ENCODE measurements at regions not wholly inside any gene's neighbourhood (a gene's known extent, or its start where the extent isn't known, plus 50 kb on each side); places are given as distances from the start of the nearest gene placed in this dataset.
"Not testable (repeated sequence)": the region's sequence is repeated elsewhere in the genome, so short reads cannot be mapped to it uniquely, and the experiment has no call there.

GRCh38 chr1:38486085-38486484 lies 373.5 kb downstream of the RRAGC start:
- TF ChIP-seq EZH2 (IDR thresholded peaks at IDR 0.05; ENCODE audit: low read depth): no peak
- TF ChIP-seq, protein P1, sequence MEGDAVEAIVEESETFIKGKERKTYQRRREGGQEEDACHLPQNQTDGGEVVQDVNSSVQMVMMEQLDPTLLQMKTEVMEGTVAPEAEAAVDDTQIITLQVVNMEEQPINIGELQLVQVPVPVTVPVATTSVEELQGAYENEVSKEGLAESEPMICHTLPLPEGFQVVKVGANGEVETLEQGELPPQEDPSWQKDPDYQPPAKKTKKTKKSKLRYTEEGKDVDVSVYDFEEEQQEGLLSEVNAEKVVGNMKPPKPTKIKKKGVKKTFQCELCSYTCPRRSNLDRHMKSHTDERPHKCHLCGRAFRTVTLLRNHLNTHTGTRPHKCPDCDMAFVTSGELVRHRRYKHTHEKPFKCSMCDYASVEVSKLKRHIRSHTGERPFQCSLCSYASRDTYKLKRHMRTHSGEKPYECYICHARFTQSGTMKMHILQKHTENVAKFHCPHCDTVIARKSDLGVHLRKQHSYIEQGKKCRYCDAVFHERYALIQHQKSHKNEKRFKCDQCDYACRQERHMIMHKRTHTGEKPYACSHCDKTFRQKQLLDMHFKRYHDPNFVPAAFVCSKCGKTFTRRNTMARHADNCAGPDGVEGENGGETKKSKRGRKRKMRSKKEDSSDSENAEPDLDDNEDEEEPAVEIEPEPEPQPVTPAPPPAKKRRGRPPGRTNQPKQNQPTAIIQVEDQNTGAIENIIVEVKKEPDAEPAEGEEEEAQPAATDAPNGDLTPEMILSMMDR (conservative IDR thresholded peaks at IDR 0.05): no peak
- Histone ChIP-seq H3K4me2 (no peak overlapping the region), H3K27ac (no peak overlapping the region), H3F3A (ENCODE audit: insufficient read depth, low read depth) (no peaks in the 10 kb centered on the region), H3K36me3 (ENCODE audit: low read depth) (no peaks in the 10 kb centered on the region), H3K9me3 (ENCODE audit: insufficient read depth, low read depth) (no peaks in the 10 kb centered on the region), H3K4me3 (no peak overlapping the region), H4K20me1 (ENCODE audit: insufficient read depth) (no peaks in the 10 kb centered on the region), H3K27me3 (ENCODE audit: insufficient read depth, low read depth) (peaks cover 60% of the 10 kb centered on the region), H3K9me2 (ENCODE audit: insufficient read depth) (no peaks in the 10 kb centered on the region), H3K4me1 (replicated peaks; ENCODE audit: insufficient read depth) (no peaks in the 10 kb centered on the region), H2AFZ (no peak overlapping the region), H3K79me2 (ENCODE audit: low read depth) (no peaks in the 10 kb centered on the region)
- BruUV-seq (replicated peaks): no TSS peak
- intact Hi-C loops (cut with micrococcal nuclease; ENCODE audit: unreplicated experiment): no loop called here
- ChIA-PET CTCF (no interaction called here), POLR2A (ENCODE audit: unreplicated experiment) (no interaction called here)
- no peak for DNase-seq

DNA sequence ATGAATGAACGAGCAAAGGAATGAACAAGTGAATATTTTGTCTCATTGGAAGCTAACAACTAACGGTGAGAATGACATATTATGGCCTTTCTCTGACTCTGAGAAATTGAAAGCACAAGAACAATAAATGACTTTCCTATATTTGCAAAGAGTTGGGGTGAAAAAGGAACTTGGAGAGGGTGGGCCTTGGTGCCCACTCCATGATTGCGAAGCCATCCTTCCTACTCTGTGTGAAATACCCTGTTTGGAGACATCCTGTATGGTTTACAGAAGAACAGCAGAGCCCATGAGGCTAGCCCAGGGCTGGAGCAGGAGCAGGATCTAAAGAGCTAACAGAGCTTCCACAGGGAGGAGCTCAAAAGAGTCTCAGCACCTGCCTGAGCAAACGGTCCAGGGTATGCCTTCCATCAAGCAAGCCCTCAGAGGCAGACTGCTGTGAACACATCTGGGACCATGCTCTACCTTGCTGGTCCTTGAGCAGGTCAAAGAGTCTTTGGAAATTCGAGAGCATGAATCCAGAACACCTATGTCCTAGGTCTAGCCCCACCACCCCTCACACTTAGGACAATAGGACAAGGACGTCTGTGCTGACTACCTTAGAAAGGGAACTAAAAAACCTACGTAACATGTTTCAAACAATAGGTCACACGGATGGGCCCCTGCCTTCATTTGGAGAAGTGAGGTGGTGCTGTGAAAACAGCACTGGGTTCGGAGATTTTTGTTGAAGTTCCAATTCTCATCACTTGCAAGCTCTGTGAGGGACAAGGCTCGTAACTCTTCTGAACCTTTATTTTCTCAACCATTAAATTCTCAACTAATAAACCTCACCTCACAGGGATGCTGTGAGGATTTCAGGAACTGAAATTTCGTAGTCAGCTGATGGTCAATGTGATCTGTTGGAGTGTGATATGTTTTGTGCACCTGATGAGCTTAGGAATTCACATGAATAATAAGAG lies 377.4 kb downstream of the RRAGC start:
- H3K27ac ChIP-seq: no peak overlapping the region
- TF ChIP-seq EZH2 (IDR thresholded peaks at IDR 0.05; ENCODE audit: low read depth): no peak
- TF ChIP-seq, protein P1 (conservative IDR thresholded peaks at IDR 0.05): no peak
- POLR2A ChIA-PET (ENCODE audit: unreplicated experiment): no interaction called here
- no peak for DNase-seq
- intact Hi-C loops (cut with micrococcal nuclease; ENCODE audit: unreplicated experiment): no loop called here
- no TSS peak for BruUV-seq (replicated peaks)
- H3K4me1 ChIP-seq (replicated peaks; ENCODE audit: insufficient read depth): no peaks in the 10 kb centered on the region
- H3K9me2 ChIP-seq (ENCODE audit: insufficient read depth): no peaks in the 10 kb centered on the region
- H3K79me2 ChIP-seq (ENCODE audit: low read depth): no peaks in the 10 kb centered on the region
- H3K36me3 ChIP-seq (ENCODE audit: low read depth): no peaks in the 10 kb centered on the region
- H3K27me3 ChIP-seq (ENCODE audit: insufficient read depth, low read depth): peaks cover 63% of the 10 kb centered on the region
- H4K20me1 ChIP-seq (ENCODE audit: insufficient read depth): no peaks in the 10 kb centered on the region
- CTCF ChIA-PET: no interaction called here
- no peaks in the 10 kb centered on the region for H3K9me3 ChIP-seq (ENCODE audit: insufficient read depth, low read depth)
- H3K4me3 ChIP-seq: no peak overlapping the region
- H3K4me2 ChIP-seq: no peak overlapping the region
- no peak overlapping the region for H2AFZ ChIP-seq
- no peaks in the 10 kb centered on the region for H3F3A ChIP-seq (ENCODE audit: insufficient read depth, low read depth)

- DNase-seq; H3K27ac ChIP-seq; H3K4me1 ChIP-seq (replicated peaks; ENCODE audit: insufficient read depth); H4K20me1 ChIP-seq (ENCODE audit: insufficient read depth); H3F3A ChIP-seq (ENCODE audit: insufficient read depth, low read depth); H3K4me2 ChIP-seq; H3K4me3 ChIP-seq; H3K79me2 ChIP-seq (ENCODE audit: low read depth); H2AFZ ChIP-seq; H3K9me2 ChIP-seq (ENCODE audit: insufficient read depth); intact Hi-C loops (cut with micrococcal nuclease; ENCODE audit: unreplicated experiment); H3K36me3 ChIP-seq (ENCODE audit: low read depth); BruUV-seq (replicated peaks); H3K9me3 ChIP-seq (ENCODE audit: insufficient read depth, low read depth); POLR2A ChIA-PET (ENCODE audit: unreplicated experiment); CTCF ChIA-PET: not testable (repeated sequence)
- peaks cover 68% of the 10 kb centered on the region for H3K27me3 ChIP-seq (ENCODE audit: insufficient read depth, low read depth)
These were observed 379.9 kb downstream of the RRAGC start for GRCh38 chr1:38479662-38480061.

All from PC-9 (cell line).